Hepatocyte (in vitro differentiated cells): ENCODE measurements at regions not wholly inside any gene's neighbourhood (a gene's known extent, or its start where the extent isn't known, plus 50 kb on each side); places are given as distances from the start of the nearest gene placed in this dataset.

Experiments used
- EZH2 ChIP-seq: fragments of 200-600 bp; sonication (generic); IDR thresholded peaks from 2 replicates; pipeline ENCODE4 v1.6.1; 2016; ENCODE audit warnings: antibody characterized with exemption, mild to moderate bottlenecking, borderline replicate concordance
- EZH2phosphoT487 ChIP-seq: fragments of 200-600 bp; sonication (generic); IDR thresholded peaks from one replicate; pipeline ENCODE4 v1.6.1; 2018; ENCODE audit warnings: antibody characterized with exemption, mild to moderate bottlenecking, low read depth, moderate library complexity; ENCODE audit not compliant: unreplicated experiment, severe bottlenecking
- TF ChIP-seq, protein P1 (sequence below): fragments of 200-600 bp; sonication (generic); IDR thresholded peaks from 2 replicates; pipeline ENCODE4 v1.5.1; 2016; ENCODE audit warnings: antibody characterized with exemption, mild to moderate bottlenecking; ENCODE audit not compliant: poor library complexity

DNA sequence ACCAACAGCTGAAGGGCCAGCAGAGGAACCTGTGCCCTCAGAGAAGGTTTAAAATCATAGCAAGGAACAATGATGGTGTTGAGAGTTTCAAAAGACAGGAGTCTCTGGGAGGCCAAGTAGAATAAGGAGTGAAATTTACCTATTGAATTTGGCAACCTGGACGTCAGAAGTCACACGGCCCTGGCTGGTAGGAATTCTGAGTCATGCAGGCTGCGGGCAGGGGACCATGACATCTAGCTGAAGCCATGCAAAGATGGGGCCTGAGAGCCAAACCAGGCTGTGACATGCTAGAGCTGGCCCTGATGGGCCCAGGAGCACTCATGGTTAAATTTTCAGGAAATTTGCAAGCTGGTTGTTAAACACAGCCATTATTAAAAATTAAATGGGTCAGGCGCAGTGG is 64.0 kb upstream of the SNX9 start:
- TF ChIP-seq, protein P1, sequence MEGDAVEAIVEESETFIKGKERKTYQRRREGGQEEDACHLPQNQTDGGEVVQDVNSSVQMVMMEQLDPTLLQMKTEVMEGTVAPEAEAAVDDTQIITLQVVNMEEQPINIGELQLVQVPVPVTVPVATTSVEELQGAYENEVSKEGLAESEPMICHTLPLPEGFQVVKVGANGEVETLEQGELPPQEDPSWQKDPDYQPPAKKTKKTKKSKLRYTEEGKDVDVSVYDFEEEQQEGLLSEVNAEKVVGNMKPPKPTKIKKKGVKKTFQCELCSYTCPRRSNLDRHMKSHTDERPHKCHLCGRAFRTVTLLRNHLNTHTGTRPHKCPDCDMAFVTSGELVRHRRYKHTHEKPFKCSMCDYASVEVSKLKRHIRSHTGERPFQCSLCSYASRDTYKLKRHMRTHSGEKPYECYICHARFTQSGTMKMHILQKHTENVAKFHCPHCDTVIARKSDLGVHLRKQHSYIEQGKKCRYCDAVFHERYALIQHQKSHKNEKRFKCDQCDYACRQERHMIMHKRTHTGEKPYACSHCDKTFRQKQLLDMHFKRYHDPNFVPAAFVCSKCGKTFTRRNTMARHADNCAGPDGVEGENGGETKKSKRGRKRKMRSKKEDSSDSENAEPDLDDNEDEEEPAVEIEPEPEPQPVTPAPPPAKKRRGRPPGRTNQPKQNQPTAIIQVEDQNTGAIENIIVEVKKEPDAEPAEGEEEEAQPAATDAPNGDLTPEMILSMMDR, result no peak
- no peak for TF ChIP-seq EZH2
- TF ChIP-seq EZH2phosphoT487, result no peak
